Small intestine (tissue), 7 donors: ENCODE measurements at regions not wholly inside any gene's neighbourhood (a gene's known extent, or its start where the extent isn't known, plus 50 kb on each side); places are given as distances from the start of the nearest gene placed in this dataset.

Experiments used
- DNase-seq, 2 donors: peaks; one replicate each; pipeline versions ENCODE4 v3.0.0 to v3.0.0-alpha.2; 2013
- FAIRE-seq: peaks from 2 replicates; lab custom pipeline; 2012; peaks lifted over from hg19 to GRCh38; lab: Jason Lieb, UNC
- H3K27ac ChIP-seq, 3 donors: one replicate each; pipeline ENCODE4 v1.5.1; 2013; ENCODE audit warnings: low read length in 2 of 3, mild to moderate bottlenecking in 2 of 3, control low read depth in 1 of 3, inconsistent platforms in 1 of 3, low read depth in 1 of 3, moderate library complexity in 1 of 3
- H3K27me3 ChIP-seq, 3 donors: one replicate each; pipeline ENCODE4 v1.6.1; 2013; ENCODE audit warnings: low read length in 3 of 3, inconsistent platforms in 1 of 3; ENCODE audit not compliant: control insufficient read depth in 3 of 3, insufficient read depth in 3 of 3
- H3K36me3 ChIP-seq, 3 donors: one replicate each; pipeline ENCODE4 v1.6.1; 2013; ENCODE audit warnings: low read length in 3 of 3, inconsistent platforms in 1 of 3, low read depth in 1 of 3, mild to moderate bottlenecking in 1 of 3, moderate library complexity in 1 of 3; ENCODE audit not compliant: control insufficient read depth in 3 of 3, insufficient read depth in 2 of 3
- H3K4me1 ChIP-seq, 3 donors: one replicate each; pipeline ENCODE4 v1.6.1; 2013; ENCODE audit warnings: low read length in 2 of 3, inconsistent platforms in 1 of 3, low read depth in 1 of 3, mild to moderate bottlenecking in 1 of 3, moderate library complexity in 1 of 3; ENCODE audit not compliant: control insufficient read depth in 3 of 3, insufficient read depth in 2 of 3
- H3K4me3 ChIP-seq, 3 donors: one replicate each; pipeline ENCODE4 v1.5.1; 2013; ENCODE audit warnings: low read length in 3 of 3, control low read depth in 1 of 3, inconsistent platforms in 1 of 3, low read depth in 1 of 3, mild to moderate bottlenecking in 1 of 3, moderate library complexity in 1 of 3
- H3K9me3 ChIP-seq, 2 donors: one replicate each; pipeline ENCODE4 v1.6.1; 2013; ENCODE audit warnings: low read depth in 1 of 2, low read length in 1 of 2; ENCODE audit not compliant: control insufficient read depth in 2 of 2, insufficient read depth in 1 of 2
- WGBS, 3 donors: extraction: QIAGEN DNeasy Blood & Tissue Kit; methylation state at CpG; one replicate each; pipeline ENCODE4 v1.1.7; 2013; 5-methylcytosine and 5-hydroxymethylcytosine counted together
- donor health status: healthy with polysubstance abuse.
- donor health status: control.
- donor health status: control.
- donor health status: Bipolar disorder and iron deficiency.
- donor health status: healthy.

DNA sequence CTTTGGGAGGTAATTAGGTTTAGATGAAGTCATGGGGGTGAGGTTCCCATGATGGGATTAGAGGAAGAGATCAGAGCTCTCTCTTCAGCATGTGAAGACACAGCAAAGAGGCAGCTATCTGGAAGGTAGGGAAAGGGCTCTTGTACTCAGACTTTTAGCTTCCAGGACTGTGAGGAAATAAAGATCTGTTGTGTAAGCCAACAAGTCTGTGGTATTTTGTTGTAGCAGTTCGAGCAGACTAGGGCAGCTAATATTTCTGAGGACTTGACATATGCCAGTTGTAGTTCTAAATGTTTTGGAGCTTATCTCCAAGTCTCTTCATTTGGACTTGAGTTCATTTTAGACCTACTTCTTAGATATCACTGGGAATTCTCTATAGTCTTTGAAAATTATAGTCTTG lies 137.3 kb upstream of the PDE5A start:
- 49 to 81% (median 54%) methylated on average over 1 of the region's 1 CpG for WGBS, 3 donors
- Histone ChIP-seq H3K4me3 (no peak overlapping the region), H3K27ac (no peak overlapping the region), H3K36me3 (no peaks in the 10 kb centered on the region), H3K9me3 (no peaks in the 10 kb centered on the region), H3K4me1 (no peaks in the 10 kb centered on the region), H3K27me3 (peaks cover 0 to 3% (median 0%) of the 10 kb centered on the region in 3 donors)
- FAIRE-seq (no peak), DNase-seq (no peak)

DNA sequence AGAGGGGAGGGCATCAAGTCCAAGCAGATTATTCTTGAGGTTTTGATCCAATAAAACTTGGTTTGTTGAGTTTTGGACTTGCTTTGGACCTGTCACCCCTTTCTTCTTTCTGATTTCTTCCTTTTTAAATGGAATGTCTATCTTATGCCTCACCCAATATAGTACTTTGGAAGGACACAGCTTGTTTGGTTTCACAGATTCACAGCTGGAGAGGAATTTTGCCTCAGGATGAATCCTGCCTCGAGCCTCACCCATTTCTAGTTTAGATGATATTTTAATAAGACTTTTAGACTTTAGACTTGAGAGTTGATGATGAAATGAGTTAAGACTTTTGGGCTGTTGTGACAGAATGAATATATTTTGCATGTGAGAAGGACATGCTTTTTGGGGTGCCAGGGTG lies 136.9 kb upstream of the PDE5A start:
- Histone ChIP-seq H3K4me3 (no peak overlapping the region), H3K27ac (no peak overlapping the region), H3K9me3 (no peaks in the 10 kb centered on the region), H3K4me1 (no peaks in the 10 kb centered on the region), H3K36me3 (no peaks in the 10 kb centered on the region), H3K27me3 (peaks cover 0 to 3% (median 0%) of the 10 kb centered on the region in 3 donors)
- FAIRE-seq (no peak), DNase-seq (no peak)
- 22 to 48% (median 37%) methylated on average over 1 of the region's 1 CpG for WGBS, 3 donors

DNA sequence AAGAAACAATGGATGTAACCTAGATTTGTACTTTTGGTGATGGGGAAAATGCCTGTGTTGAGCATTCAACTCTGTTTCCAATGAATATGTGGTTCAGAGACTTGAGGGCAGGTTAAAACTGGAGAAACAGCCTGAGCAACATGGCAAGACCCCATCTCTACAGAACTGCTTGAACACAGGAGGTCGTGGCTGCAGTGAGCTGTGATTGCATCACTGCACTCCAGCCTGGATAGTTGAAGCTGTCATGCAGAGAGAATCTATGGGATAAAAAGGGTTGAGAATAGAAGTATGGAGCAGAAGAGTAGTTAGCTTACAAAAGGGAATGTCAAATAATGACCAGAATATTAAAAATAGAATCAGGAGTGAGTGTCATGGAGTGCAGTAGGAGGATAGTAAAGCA lies 134.8 kb upstream of the PDE5A start:
- Histone ChIP-seq H3K9me3 (no peaks in the 10 kb centered on the region), H3K4me1 (no peaks in the 10 kb centered on the region), H3K27ac (no peak overlapping the region), H3K36me3 (no peaks in the 10 kb centered on the region), H3K4me3 (no peak overlapping the region), H3K27me3 (no peaks in the 10 kb centered on the region)
- 32 to 73% (median 48%) methylated on average over 1 of the region's 1 CpG for WGBS, 3 donors
- FAIRE-seq (no peak), DNase-seq (no peak)

DNA sequence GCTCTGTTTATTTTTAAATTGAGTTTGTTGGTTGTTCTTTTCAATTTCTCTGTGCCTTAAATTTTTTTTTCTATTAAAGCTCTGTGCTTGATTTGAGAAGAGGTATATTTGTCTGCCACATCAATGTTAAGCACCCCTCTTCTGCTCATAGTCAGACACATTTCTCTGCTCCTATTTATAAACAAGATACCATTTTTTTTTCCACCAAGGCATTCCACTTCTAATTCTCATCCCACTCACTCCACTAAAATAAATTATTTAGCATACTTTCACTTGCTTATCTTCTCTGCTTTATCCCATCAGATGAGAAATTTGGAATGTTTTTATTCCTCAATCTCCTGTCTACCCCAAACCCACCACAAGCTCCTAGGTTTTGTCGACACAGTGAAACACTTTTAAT lies 127.0 kb upstream of the PDE5A start:
- no peak for DNase-seq
- WGBS, 3 donors, result 77 to 94% (median 93%) methylated on average over 1 of the region's 1 CpG
- H3K36me3 ChIP-seq, result no peaks in the 10 kb centered on the region
- no peaks in the 10 kb centered on the region for H3K9me3 ChIP-seq
- no peak for FAIRE-seq
- no peaks in the 10 kb centered on the region for H3K4me1 ChIP-seq
- H3K4me3 ChIP-seq, result no peak overlapping the region
- H3K27me3 ChIP-seq, result peaks cover 0 to 2% (median 0%) of the 10 kb centered on the region in 3 donors
- no peak overlapping the region for H3K27ac ChIP-seq

DNA sequence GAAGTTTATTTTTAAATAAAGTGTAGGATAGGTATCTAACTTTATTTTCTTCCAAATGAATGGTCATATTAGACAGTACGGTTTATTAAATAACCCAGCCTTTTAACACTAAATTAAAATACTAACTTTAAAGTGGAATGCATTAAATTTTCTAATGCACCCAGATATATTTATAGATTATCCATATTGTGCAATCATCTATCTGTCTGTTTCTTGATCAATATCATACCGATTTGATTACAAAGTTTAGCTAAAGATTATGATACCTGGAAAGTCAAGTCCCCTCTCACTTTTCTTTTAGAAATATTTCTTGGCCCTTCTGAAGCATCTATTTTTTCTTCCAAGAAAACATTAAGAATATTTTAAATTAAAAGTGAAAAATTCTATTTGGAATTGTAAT lies 124.3 kb upstream of the PDE5A start:
- H3K36me3 ChIP-seq, result no peaks in the 10 kb centered on the region
- no peak for FAIRE-seq
- WGBS, 3 donors, result 59 to 86% (median 80%) methylated on average over 2 of the region's 2 CpGs

DNA sequence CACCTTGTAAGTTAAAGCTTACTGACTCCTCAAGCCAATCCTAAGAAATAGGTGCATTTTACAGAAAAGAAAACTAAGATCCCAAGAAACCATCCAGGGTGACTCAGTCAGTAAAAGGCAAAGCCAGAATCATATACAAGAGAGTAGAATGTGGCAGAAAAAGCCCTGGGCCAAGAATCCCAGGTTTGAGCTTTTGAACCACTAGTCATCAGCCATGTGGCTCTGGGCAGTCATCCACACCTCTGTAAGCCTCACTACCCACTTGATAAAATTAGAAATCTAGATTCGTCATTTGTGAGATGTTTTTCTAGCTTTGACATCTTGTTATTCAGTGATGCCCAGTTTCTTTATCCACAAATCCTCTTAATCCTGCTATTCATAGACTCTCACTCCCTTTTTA lies 122.2 kb upstream of the PDE5A start:
- Histone ChIP-seq H3K36me3 (no peaks in the 10 kb centered on the region), H3K9me3 (no peaks in the 10 kb centered on the region), H3K4me3 (no peak overlapping the region), H3K4me1 (no peaks in the 10 kb centered on the region), H3K27me3 (peaks cover 0 to 2% (median 0%) of the 10 kb centered on the region in 3 donors), H3K27ac (no peak overlapping the region)
- FAIRE-seq (no peak), DNase-seq (no peak)
- WGBS, 3 donors, result 51 to 81% (median 79%) methylated on average over 1 of the region's 1 CpG

More for the DNA sequence above, 124.3 kb upstream of the PDE5A start:
- Histone ChIP-seq H3K27ac (no peak overlapping the region), H3K4me3 (no peak overlapping the region), H3K4me1 (no peaks in the 10 kb centered on the region), H3K9me3 (no peaks in the 10 kb centered on the region), H3K27me3 (peaks cover 0 to 2% (median 0%) of the 10 kb centered on the region in 3 donors)
- DNase-seq, result no peak

DNA sequence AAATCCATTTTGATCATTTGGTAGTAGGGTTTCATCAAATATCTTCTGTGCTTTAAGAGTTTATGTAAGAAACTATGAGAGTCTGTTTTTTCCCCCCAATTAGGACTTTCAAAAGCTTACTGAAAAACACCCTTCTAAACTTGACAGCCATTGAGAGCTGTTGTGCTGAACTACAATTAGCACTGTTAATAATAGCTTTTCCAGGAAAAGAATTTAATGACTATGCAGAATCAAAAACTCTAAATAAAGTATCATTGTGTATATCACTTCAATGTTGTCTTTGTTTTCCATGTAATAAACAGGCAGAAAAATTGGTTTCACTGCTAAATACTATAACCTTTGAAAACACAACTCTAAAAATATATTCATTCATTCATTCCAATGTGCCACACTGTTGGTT lies 121.4 kb upstream of the PDE5A start:
- no peaks in the 10 kb centered on the region for H3K4me1 ChIP-seq
- H3K9me3 ChIP-seq, result no peaks in the 10 kb centered on the region
- FAIRE-seq (no peak), DNase-seq (no peak)
- H3K27me3 ChIP-seq, result peaks cover 0 to 2% (median 0%) of the 10 kb centered on the region in 3 donors
- H3K27ac ChIP-seq, result no peak overlapping the region
- no peaks in the 10 kb centered on the region for H3K36me3 ChIP-seq
- H3K4me3 ChIP-seq, result no peak overlapping the region

DNA sequence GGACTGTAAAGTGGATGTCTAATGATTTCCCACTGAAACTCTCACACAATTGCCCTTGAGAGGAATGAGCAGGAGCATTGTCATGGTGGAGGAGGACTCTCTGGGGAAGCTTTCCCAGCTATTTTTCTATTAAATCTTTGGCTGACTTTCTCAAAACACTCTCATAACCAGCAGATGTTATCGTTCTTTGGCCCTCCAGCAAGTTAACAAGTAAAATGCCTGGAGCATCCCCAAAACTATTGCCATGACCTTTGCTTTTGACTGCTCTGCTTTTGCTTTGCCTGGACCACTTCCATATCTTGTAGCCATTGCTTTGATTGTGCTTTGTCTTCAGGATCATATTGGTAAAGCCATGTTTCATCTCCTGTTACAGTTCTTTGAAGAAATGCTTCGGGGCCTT lies 120.2 kb upstream of the PDE5A start:
- H3K27ac ChIP-seq, result no peak overlapping the region
- no peaks in the 10 kb centered on the region for H3K9me3 ChIP-seq
- no peaks in the 10 kb centered on the region for H3K27me3 ChIP-seq
- WGBS, 3 donors, result 54 to 76% (median 71%) methylated on average over 2 of the region's 2 CpGs
- no peaks in the 10 kb centered on the region for H3K36me3 ChIP-seq
- H3K4me1 ChIP-seq, result no peaks in the 10 kb centered on the region
- H3K4me3 ChIP-seq, result no peak overlapping the region
- FAIRE-seq (no peak), DNase-seq (no peak)

DNA sequence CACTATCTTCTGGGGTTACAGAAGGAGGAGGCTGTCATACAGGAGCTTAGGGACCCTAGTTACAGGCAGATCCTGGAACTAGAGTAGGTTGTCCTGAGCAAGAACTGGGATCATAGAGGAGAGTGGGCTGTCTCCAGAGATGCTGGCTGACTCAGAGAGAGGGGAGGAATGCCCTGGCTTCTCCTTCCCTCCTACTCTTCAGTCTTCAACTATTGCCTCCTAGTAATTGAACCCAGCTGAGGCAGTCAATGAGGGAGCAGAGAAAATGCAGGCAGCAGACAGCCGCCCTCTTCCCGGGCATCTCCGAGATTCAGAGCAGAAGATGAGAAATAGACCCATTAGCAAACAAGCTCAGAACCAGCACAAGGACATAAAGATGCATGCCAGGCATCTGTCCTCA lies 118.3 kb upstream of the PDE5A start:
- FAIRE-seq (no peak), DNase-seq (no peak)
- Histone ChIP-seq H3K4me1 (no peaks in the 10 kb centered on the region), H3K27me3 (no peaks in the 10 kb centered on the region), H3K4me3 (no peak overlapping the region), H3K36me3 (no peaks in the 10 kb centered on the region), H3K9me3 (no peaks in the 10 kb centered on the region), H3K27ac (no peak overlapping the region)
- 87 to 93% (median 93%) methylated on average over 3 of the region's 3 CpGs for WGBS, 3 donors
